ENCODE measurements at regions not wholly inside any gene's neighbourhood (a gene's known extent, or its start where the extent isn't known, plus 50 kb on each side); places are given as distances from the start of the nearest gene placed in this dataset.

GRCh38 chr6:45830441-45831139, 185.1 kb downstream of the CLIC5 start:
- peak overlapping the region; percentile 44; the same call in 1 of the 2 replicates for H3K4me3 ChIP-seq (ENCODE audit: low read length)
- no peak for TF ChIP-seq ZNF274 (IDR thresholded peaks at IDR 0.05; ENCODE audit: low read depth, low read length)

GRCh38 chr6:45829873-45830272, 185.8 kb downstream of the CLIC5 start:
- no peak for TF ChIP-seq ZNF274 (IDR thresholded peaks at IDR 0.05; ENCODE audit: low read depth, low read length)
- no peak overlapping the region for H3K4me3 ChIP-seq (ENCODE audit: low read length)

GRCh38 chr6:45827952-45828530, 187.6 kb downstream of the CLIC5 start:
- no peak overlapping the region for H3K4me3 ChIP-seq (ENCODE audit: low read length)
- no peak for TF ChIP-seq ZNF274 (IDR thresholded peaks at IDR 0.05; ENCODE audit: low read depth, low read length)

GRCh38 chr6:45822873-45823272, 192.8 kb downstream of the CLIC5 start:
- no peak overlapping the region for H3K4me3 ChIP-seq (ENCODE audit: low read length)
- no peak for TF ChIP-seq ZNF274 (IDR thresholded peaks at IDR 0.05; ENCODE audit: low read depth, low read length)

DNA sequence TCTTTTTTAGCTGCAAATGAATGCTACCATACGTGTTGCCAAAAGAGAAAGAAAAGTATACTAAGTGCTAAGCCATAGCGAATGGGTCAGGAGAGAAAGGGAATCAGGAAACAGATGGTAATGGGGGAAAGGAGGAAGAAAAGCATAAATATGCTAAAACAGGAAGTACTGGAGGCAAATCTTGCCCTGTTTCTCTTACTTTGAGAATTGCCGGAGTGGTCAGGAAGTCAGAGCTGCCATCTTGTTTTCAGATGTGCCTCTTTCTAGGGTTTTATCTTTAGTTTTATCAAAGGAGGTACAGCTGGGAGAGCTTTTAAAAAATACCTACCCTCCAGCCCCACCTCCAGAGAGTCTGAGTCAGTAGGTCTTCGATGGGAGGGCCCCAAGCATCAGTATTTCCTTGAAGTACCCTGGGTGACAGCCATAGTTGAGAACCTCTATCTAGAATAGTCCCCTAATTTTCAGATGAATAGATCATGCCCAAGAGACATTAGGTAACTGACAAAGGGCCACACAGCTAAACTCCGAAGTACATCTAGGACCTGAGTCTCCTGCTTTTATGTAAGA, 193.3 kb downstream of the CLIC5 start:
- no peak for TF ChIP-seq ZNF274 (IDR thresholded peaks at IDR 0.05; ENCODE audit: low read depth, low read length)
- no peak overlapping the region for H3K4me3 ChIP-seq (ENCODE audit: low read length)

DNA sequence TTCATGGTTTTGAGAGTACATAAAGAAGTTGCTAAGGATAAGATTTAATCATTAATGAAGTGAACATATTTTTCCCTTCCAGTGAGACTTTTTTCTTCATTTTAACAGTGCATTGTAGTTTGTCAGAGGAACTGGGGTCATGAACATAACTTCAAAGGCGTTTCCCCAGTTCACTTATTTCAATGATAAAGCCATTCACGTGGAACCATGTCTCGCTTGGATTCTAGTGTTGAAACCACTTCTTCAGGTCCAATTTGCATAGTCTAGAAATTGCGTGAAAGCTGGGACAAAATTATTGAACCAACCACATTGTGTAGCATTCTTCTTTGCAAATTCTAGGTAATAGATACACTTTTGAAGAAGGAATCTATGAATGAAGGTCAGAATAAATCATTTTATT, 197.0 kb downstream of the CLIC5 start:
- no peak overlapping the region for H3K4me3 ChIP-seq (ENCODE audit: low read length)
- TF ChIP-seq ZNF274 (IDR thresholded peaks at IDR 0.05; ENCODE audit: low read depth, low read length), result no peak

DNA sequence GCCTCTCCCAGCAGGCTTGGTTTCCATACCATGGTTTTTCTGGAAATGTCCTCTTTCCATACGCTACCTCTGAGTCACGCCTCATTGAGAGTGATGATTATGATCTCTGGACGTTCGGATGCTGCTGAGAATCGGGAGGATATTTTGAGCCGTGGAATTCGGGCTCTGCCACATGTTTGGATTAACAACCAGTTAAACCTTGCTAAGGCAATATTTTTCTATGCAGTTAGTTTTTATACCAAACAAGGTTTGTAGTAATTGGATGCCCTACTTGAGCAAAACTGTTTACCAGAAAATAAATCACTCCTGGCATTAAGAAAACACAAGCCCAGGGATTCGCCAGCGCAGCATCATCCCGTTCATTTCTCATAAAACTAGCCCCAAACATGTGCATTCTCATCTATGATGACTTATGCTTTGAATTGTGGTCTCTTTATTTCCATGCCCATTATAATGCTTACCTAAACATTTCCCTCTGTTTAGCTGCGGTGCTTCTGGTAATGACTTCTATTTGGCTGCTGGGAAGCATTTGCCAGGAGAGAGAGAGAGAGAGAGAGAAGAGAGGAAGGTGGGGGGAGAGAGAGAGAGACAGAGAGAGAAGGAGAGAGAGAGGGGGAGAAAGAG, 198.9 kb downstream of the CLIC5 start:
- TF ChIP-seq ZNF274 (IDR thresholded peaks at IDR 0.05; ENCODE audit: low read depth, low read length), result no peak
- H3K4me3 ChIP-seq (ENCODE audit: low read length), result no peak overlapping the region

DNA sequence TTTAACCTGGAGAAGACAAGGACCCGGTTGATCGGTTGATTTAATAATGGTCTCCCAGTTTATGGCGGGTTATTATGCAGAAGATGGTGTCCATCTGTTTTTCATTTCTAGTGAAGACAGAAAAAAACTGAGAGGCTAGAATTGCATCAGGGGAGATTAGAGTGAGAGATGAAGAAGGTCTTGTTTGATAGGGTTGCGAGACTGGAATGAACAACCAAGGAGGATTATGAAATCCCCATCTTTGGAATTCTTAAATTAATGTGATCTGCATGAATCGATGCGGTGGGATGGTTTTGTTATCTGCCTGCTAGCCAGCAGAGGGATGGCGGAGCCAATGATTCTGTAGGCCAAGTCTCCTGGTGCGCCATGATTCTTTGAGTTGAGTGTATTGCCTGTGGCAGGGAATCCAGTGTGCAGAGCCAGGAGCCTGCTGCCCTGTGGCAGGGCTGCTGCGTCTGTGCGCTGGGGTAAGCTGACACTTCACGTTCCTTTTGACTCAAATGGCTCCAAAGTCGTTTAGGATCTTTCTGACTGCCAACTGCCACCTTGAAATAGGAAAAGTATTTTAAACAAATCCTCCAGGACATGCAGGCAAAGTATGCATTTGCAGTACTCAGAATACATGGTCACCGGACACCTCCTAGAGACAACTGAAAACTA, 200.1 kb downstream of the CLIC5 start:
- no peak for TF ChIP-seq ZNF274 (IDR thresholded peaks at IDR 0.05; ENCODE audit: low read depth, low read length)
- H3K4me3 ChIP-seq (ENCODE audit: low read length), result no peak overlapping the region

- H3K4me3 ChIP-seq (ENCODE audit: low read length), result no peak overlapping the region
- TF ChIP-seq ZNF274 (IDR thresholded peaks at IDR 0.05; ENCODE audit: low read depth, low read length), result no peak
These were observed 200.9 kb downstream of the CLIC5 start for GRCh38 chr6:45814772-45815171.

DNA sequence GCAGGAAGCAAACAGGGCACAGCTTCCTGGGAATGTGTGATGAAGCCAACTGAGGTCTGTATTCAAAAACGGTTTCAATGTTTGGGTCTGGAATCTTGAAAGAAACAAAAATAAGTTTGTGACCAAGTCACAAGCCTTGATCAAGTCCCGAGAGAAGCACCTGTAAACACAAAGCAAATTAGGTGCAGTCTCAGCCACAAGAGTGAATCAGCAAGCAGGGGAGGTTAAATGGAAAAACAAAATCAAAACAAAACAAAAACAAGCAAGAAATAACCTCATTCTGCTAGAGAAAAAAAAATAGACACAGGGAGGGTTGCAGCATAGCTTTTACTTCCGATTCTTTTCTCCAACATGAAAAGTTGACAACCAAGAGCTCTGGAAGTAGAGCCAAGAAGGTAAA, 201.7 kb downstream of the CLIC5 start:
- TF ChIP-seq ZNF274 (IDR thresholded peaks at IDR 0.05; ENCODE audit: low read depth, low read length), result no peak

DNA sequence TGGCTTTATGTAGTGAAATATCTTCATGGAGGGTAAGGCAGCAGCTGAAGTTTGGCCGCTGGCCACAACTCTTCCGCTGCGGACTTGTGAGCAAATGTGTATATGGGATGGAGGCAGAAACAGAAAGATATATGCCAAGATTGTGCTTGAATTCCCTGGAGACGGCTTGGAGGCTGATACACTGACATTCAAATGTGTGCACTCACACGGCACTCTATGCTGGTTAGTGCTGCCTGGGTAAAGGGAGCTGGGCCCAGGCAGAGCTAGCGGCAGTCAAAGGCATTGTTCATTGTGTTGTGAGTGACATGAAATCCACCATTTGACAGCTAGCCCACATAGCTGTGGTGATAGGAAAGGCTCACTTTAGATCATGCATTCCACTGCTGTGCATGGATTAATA, 202.7 kb downstream of the CLIC5 start:
- TF ChIP-seq ZNF274 (IDR thresholded peaks at IDR 0.05; ENCODE audit: low read depth, low read length), result no peak
- no peak overlapping the region for H3K4me3 ChIP-seq (ENCODE audit: low read length)

More for the DNA sequence above, 201.7 kb downstream of the CLIC5 start:
- no peak overlapping the region for H3K4me3 ChIP-seq (ENCODE audit: low read length)

GRCh38 chr6:45808917-45809316, 206.7 kb downstream of the CLIC5 start:
- TF ChIP-seq ZNF274 (IDR thresholded peaks at IDR 0.05; ENCODE audit: low read depth, low read length), result no peak
- no peak overlapping the region for H3K4me3 ChIP-seq (ENCODE audit: low read length)

- no peak overlapping the region for H3K4me3 ChIP-seq (ENCODE audit: low read length)
- no peak for TF ChIP-seq ZNF274 (IDR thresholded peaks at IDR 0.05; ENCODE audit: low read depth, low read length)
These were observed 207.5 kb downstream of the CLIC5 start for GRCh38 chr6:45808042-45808645.
